B cell (primary cell): ENCODE measurements at regions not wholly inside any gene's neighbourhood (a gene's known extent, or its start where the extent isn't known, plus 50 kb on each side); places are given as distances from the start of the nearest gene placed in this dataset.

Source experiments
- ATAC-seq: fragments of 200-7000 bp; cut with Tn5 transposase; one replicate; pipeline ENCODE4 v1.10.0; 2021; ENCODE audit warnings: low read depth, mild to moderate bottlenecking, moderate number of reproducible peaks, moderate library complexity
- CTCF ChIA-PET: fragments of 350-600 bp; sonication (Branson Sonifier 250); formaldehyde crosslinking; loops from one replicate; lab custom pipeline; 2021; ENCODE audit warnings: antibody characterized with exemption, inconsistent platforms; lab: Charles Lee
- POLR2A ChIA-PET: fragments of 350-600 bp; sonication (Branson Sonifier 250); formaldehyde crosslinking; loops from one replicate; lab custom pipeline; 2021; ENCODE audit warnings: antibody characterized with exemption; lab: Charles Lee
- DNase-seq: peaks from one replicate; pipeline ENCODE4 v3.0.0; 2013
- H2AFZ ChIP-seq: 2 replicates; pipeline ENCODE4 v1.6.1; 2012; ENCODE audit warnings: mild to moderate bottlenecking, low read depth, low read length; ENCODE audit not compliant: insufficient read depth, poor library complexity, severe bottlenecking
- H3K27ac ChIP-seq, 2 donors: 1 replicate in 1 of 2; 2 replicates in 1 of 2; pipeline ENCODE4 v1.5.1; 2012 to 2013; ENCODE audit warnings: low read length in 2 of 2, mild to moderate bottlenecking in 2 of 2, moderate library complexity in 1 of 2
- H3K27me3 ChIP-seq, 4 experiments: fragments of 200-600 bp in 1 of 4; sonication (generic) in 1 of 4; replicated peaks in 1 of 4; 1 replicate in 2 of 4; 2 replicates in 2 of 4; pipeline versions ENCODE4 v1.6.1 to v1.7.0; 2013 to 2016; ENCODE audit warnings: low read length in 3 of 4, mild to moderate bottlenecking in 2 of 4, mixed read lengths in 1 of 4, moderate library complexity in 1 of 4; ENCODE audit not compliant: insufficient read depth in 4 of 4, control insufficient read depth in 3 of 4; ENCODE audit errors: control extremely low read depth in 1 of 4
- H3K36me3 ChIP-seq, 2 experiments: replicated peaks in 1 of 2; 1 replicate in 1 of 2; 2 replicates in 1 of 2; pipeline versions ENCODE4 v1.6.1 to v1.7.1; 2013; ENCODE audit warnings: low read length in 1 of 2; ENCODE audit not compliant: insufficient read depth in 2 of 2, control insufficient read depth in 1 of 2; ENCODE audit errors: control extremely low read depth in 1 of 2, extremely low read depth in 1 of 2
- H3K4me1 ChIP-seq, 2 donors: fragments of 200-600 bp in 1 of 2; sonication (generic) in 1 of 2; 1 replicate in 1 of 2; 2 replicates in 1 of 2; pipeline versions ENCODE4 v1.5.1 to v1.6.1; 2013 to 2017; ENCODE audit warnings: low read length in 2 of 2; ENCODE audit not compliant: control insufficient read depth in 2 of 2, insufficient read depth in 2 of 2
- H3K4me2 ChIP-seq: replicated peaks from 2 replicates; pipeline ENCODE3; 2012; ENCODE audit warnings: mild to moderate bottlenecking, low read depth, low read length; ENCODE audit not compliant: poor library complexity, severe bottlenecking
- H3K4me3 ChIP-seq, 5 experiments: fragments of 200-600 bp in 1 of 5; sonication (generic) in 1 of 5; 1 replicate in 3 of 5; 2 replicates in 2 of 5; pipeline versions ENCODE4 v1.5.1 to v1.7.0; 2011 to 2016; ENCODE audit warnings: low read length in 4 of 5, mild to moderate bottlenecking in 4 of 5, low read depth in 2 of 5, control low read depth in 1 of 5, moderate library complexity in 1 of 5; ENCODE audit not compliant: insufficient read depth in 1 of 5; ENCODE audit errors: control extremely low read depth in 1 of 5, extremely low read depth in 1 of 5
- H3K79me2 ChIP-seq: fragments of 200-600 bp; sonication (generic); one replicate; pipeline ENCODE4 v1.6.0; 2016; ENCODE audit warnings: low read length; ENCODE audit not compliant: control insufficient read depth, insufficient read depth
- H3K9ac ChIP-seq: fragments of 200-600 bp; sonication (generic); 2 replicates; pipeline ENCODE4 v1.6.1; 2017; ENCODE audit warnings: mild to moderate bottlenecking, low read length, moderate library complexity
- H3K9me3 ChIP-seq, 3 donors: one replicate each; pipeline versions ENCODE4 v1.6.1 to v1.7.1; 2013; ENCODE audit warnings: low read length in 2 of 3; ENCODE audit not compliant: control insufficient read depth in 2 of 3, insufficient read depth in 1 of 3; ENCODE audit errors: control extremely low read depth in 1 of 3
- H4K20me1 ChIP-seq: 2 replicates; pipeline ENCODE4 v1.6.0; 2012; ENCODE audit warnings: mild to moderate bottlenecking, low read length; ENCODE audit not compliant: insufficient read depth, control insufficient read depth, poor library complexity, severe bottlenecking
- H3K27ac Mint-ChIP-seq: one replicate; pipeline ENCODE4 v1.8.0; 2021; ENCODE audit warnings: mixed read lengths
- H3K27me3 Mint-ChIP-seq: one replicate; pipeline ENCODE4 v1.8.0; 2021; ENCODE audit warnings: mixed read lengths
- H3K4me1 Mint-ChIP-seq: one replicate; pipeline ENCODE4 v1.8.0; 2021; ENCODE audit warnings: mixed read lengths
- H3K4me3 Mint-ChIP-seq: one replicate; pipeline ENCODE4 v1.8.0; 2021; ENCODE audit warnings: mixed read lengths
- H3K9me3 Mint-ChIP-seq: one replicate; pipeline ENCODE4 v1.8.0; 2022; ENCODE audit warnings: mixed read lengths; ENCODE audit not compliant: insufficient read depth
- CTCF ChIP-seq: fragments of 200-600 bp; IDR thresholded peaks from one replicate; pipeline ENCODE4 v1.8.0; 2022; ENCODE audit warnings: antibody characterized with exemption, mild to moderate bottlenecking
- EZH2 ChIP-seq: IDR thresholded peaks from 2 replicates; pipeline ENCODE4 v1.6.1; 2012; ENCODE audit warnings: borderline replicate concordance, low read depth, mild to moderate bottlenecking, moderate library complexity, low read length; ENCODE audit not compliant: insufficient read depth, poor library complexity, severe bottlenecking
- WGBS: methylation state at CpG from one replicate; pipeline ENCODE4 v1.1.5; 2013; ENCODE audit warnings: missing lambda C conversion rate; ENCODE audit not compliant: insufficient coverage; 5-methylcytosine and 5-hydroxymethylcytosine counted together
- intact Hi-C: fragments of 100-400 bp; cut with micrococcal nuclease; formaldehyde crosslinking; loops from one replicate; pipeline ENCODE4 v1.10.0; 2022

DNA sequence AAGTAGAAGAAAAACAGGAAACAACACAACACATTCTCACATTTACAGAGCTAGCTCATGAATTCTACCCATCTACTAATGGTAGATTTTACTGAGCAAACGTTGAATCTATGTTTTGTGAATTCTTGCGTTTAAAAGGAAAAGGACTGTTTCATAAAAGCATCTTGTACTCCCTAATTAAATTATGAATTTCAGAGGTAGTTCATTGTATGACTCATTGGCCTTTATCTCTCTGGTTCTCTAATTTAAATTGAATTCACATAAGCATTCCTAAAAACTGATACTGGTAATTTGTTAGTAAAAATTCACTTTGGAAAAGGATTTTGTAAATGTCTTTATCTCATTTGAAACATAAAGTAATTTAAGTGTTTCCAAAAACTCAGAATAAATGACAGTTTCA lies 687.3 kb downstream of the BRINP3 start:
- POLR2A ChIA-PET: no interaction called here

GRCh38 chr1:189803364-189803763 lies 674.3 kb downstream of the BRINP3 start:
- intact Hi-C loops: no loop called here
- H3K4me1 Mint-ChIP-seq: no peaks in the 10 kb centered on the region
- TF ChIP-seq CTCF (no peak), EZH2 (no peak)
- no peak overlapping the region for H3K27ac Mint-ChIP-seq
- Histone ChIP-seq H3K9me3 (no peaks in the 10 kb centered on the region), H3K79me2 (no peaks in the 10 kb centered on the region), H3K27me3 (no peaks in the 10 kb centered on the region), H2AFZ (no peak overlapping the region), H3K4me3 (no peak overlapping the region), H3K36me3 (no peaks in the 10 kb centered on the region), H4K20me1 (no peaks in the 10 kb centered on the region), H3K27ac (no peak overlapping the region), H3K4me1 (no peaks in the 10 kb centered on the region), H3K4me2 (no peak overlapping the region), H3K9ac (no peak overlapping the region)
- DNase-seq (no peak), ATAC-seq (no peak)
- POLR2A ChIA-PET: no interaction called here
- H3K27me3 Mint-ChIP-seq: no peaks in the 10 kb centered on the region
- no peak overlapping the region for H3K4me3 Mint-ChIP-seq
- no peaks in the 10 kb centered on the region for H3K9me3 Mint-ChIP-seq
- CTCF ChIA-PET: no interaction called here
- WGBS: no CpG with 5 or more reads among the region's 3 CpGs

More for the DNA sequence above, 687.3 kb downstream of the BRINP3 start:
- H3K27ac Mint-ChIP-seq: no peak overlapping the region
- Histone ChIP-seq H3K79me2 (no peaks in the 10 kb centered on the region), H3K4me1 (no peaks in the 10 kb centered on the region), H3K27me3 (no peaks in the 10 kb centered on the region), H3K4me3 (no peak overlapping the region), H3K27ac (no peak overlapping the region), H3K36me3 (no peaks in the 10 kb centered on the region), H4K20me1 (no peaks in the 10 kb centered on the region), H2AFZ (no peak overlapping the region), H3K9ac (no peak overlapping the region), H3K4me2 (no peak overlapping the region), H3K9me3 (no peaks in the 10 kb centered on the region)
- WGBS: no CpG with 5 or more reads among the region's 2 CpGs
- no peaks in the 10 kb centered on the region for H3K27me3 Mint-ChIP-seq
- peaks cover 5% of the 10 kb centered on the region for H3K9me3 Mint-ChIP-seq
- H3K4me3 Mint-ChIP-seq: no peak overlapping the region
- intact Hi-C loops: no loop called here
- H3K4me1 Mint-ChIP-seq: no peaks in the 10 kb centered on the region
- ATAC-seq (no peak), DNase-seq (no peak)
- TF ChIP-seq CTCF (no peak), EZH2 (no peak)
- CTCF ChIA-PET: no interaction called here
